GM18505 (cell line): ENCODE measurements at regions not wholly inside any gene's neighbourhood (a gene's known extent, or its start where the extent isn't known, plus 50 kb on each side); places are given as distances from the start of the nearest gene placed in this dataset.
"Not testable (repeated sequence)": the region's sequence is repeated elsewhere in the genome, so short reads cannot be mapped to it uniquely, and the experiment has no call there.

Experiments
- ATAC-seq: cut with Tn5 transposase; IDR thresholded peaks from one replicate; pipeline ENCODE4 v1.9.1; 2021; ENCODE audit not compliant: unreplicated experiment
- POLR2A ChIP-seq: IDR thresholded peaks from 4 replicates; pipeline ENCODE4 v1.6.1; 2011; ENCODE audit warnings: borderline replicate concordance; ENCODE audit not compliant: insufficient read depth, insufficient read length; ENCODE audit errors: extremely low read depth

- ATAC-seq = no peak
- no peak for TF ChIP-seq POLR2A
These were observed 50.3 kb upstream of the TMC1 start for GRCh38 chr9:72471096-72471495.

- no peak for TF ChIP-seq POLR2A
- ATAC-seq = no peak
These were observed 53.4 kb upstream of the TMC1 start for GRCh38 chr9:72467766-72468738.

GRCh38 chr9:72465593-72465984 lies 55.8 kb upstream of the TMC1 start:
- TF ChIP-seq POLR2A = no peak
- no peak for ATAC-seq

GRCh38 chr9:72464857-72465592 lies 56.4 kb upstream of the TMC1 start:
- ATAC-seq = no peak
- no peak for TF ChIP-seq POLR2A

- ATAC-seq = no peak
- no peak for TF ChIP-seq POLR2A
These were observed 59.1 kb upstream of the TMC1 start for GRCh38 chr9:72462340-72462739.

GRCh38 chr9:72460342-72461312 lies 60.8 kb upstream of the TMC1 start:
- no peak for TF ChIP-seq POLR2A
- no peak for ATAC-seq

GRCh38 chr9:72459308-72459707 lies 62.1 kb upstream of the TMC1 start:
- no peak for TF ChIP-seq POLR2A
- no peak for ATAC-seq

GRCh38 chr9:72458153-72458552 lies 63.3 kb upstream of the TMC1 start:
- TF ChIP-seq POLR2A = no peak
- ATAC-seq = no peak

GRCh38 chr9:72457366-72457765 lies 64.0 kb upstream of the TMC1 start:
- ATAC-seq = no peak
- TF ChIP-seq POLR2A = no peak

GRCh38 chr9:72454871-72455491 lies 66.4 kb upstream of the TMC1 start:
- no peak for ATAC-seq
- TF ChIP-seq POLR2A = no peak

- no peak for ATAC-seq
These were observed 67.6 kb upstream of the TMC1 start for GRCh38 chr9:72453797-72454196.

GRCh38 chr9:72446241-72446640 lies 75.2 kb upstream of the TMC1 start:
- not testable (repeated sequence) for ATAC-seq

More at GRCh38 chr9:72453797-72454196, 67.6 kb upstream of the TMC1 start:
- TF ChIP-seq POLR2A = no peak

- no peak for TF ChIP-seq POLR2A
- no peak for ATAC-seq
These were observed 76.0 kb upstream of the TMC1 start for GRCh38 chr9:72445306-72445995.

- no peak for TF ChIP-seq POLR2A
- no peak for ATAC-seq
These were observed 77.0 kb upstream of the TMC1 start for GRCh38 chr9:72444435-72444834.
